Testis (tissue), 2 donors: ENCODE measurements at regions not wholly inside any gene's neighbourhood (a gene's known extent, or its start where the extent isn't known, plus 50 kb on each side); places are given as distances from the start of the nearest gene placed in this dataset.

Experiments
- CTCF ChIP-seq, 3 experiments: fragments of 450-650 bp in 2 of 3; fragments of 200-600 bp in 1 of 3; sonication (generic) in 1 of 3; IDR thresholded peaks; one replicate each; pipeline ENCODE4 v1.5.1; 2016 to 2019; ENCODE audit warnings: antibody characterized with exemption in 3 of 3, mild to moderate bottlenecking in 2 of 3, moderate library complexity in 1 of 3
- POLR2A ChIP-seq: fragments of 450-650 bp; IDR thresholded peaks from one replicate; pipeline ENCODE4 v1.6.1; 2017; ENCODE audit warnings: antibody characterized with exemption, mild to moderate bottlenecking, moderate library complexity

DNA sequence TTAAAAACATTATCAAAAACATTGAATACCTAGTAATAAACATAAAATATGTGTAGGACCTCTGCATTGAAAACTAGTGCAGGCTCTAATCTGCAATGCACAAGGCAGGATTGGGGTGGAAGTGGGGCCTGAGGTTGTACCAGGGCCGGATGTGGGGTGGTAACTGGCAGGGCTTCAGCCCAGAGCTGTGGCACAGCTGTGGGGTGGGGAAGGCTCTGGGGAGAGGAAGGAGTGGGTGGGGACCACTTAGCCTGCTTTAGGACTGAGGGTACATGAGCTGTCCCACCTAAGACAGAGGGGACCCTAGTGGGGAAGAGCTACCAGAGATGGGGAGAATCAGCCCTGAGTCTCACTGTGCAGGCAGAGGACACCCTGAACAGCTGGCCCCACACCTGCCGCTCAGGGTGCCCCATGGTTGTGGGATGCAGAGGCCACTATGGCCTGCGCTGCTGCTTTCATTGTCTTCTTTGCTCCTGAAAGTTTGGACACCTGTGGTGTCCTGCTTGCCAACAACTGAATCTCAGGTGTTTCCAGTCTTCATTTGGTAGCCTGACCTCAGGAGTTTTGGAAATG is 311.4 kb downstream of the TLE4 start:
- TF ChIP-seq CTCF (IDR thresholded peaks at IDR 0.05), result no peak
- TF ChIP-seq POLR2A, result no peak
